HG03066 (cell line): ENCODE measurements at regions not wholly inside any gene's neighbourhood (a gene's known extent, or its start where the extent isn't known, plus 50 kb on each side); places are given as distances from the start of the nearest gene placed in this dataset.
"Not testable (repeated sequence)": the region's sequence is repeated elsewhere in the genome, so short reads cannot be mapped to it uniquely, and the experiment has no call there.

ENCODE experiments used
- ATAC-seq: cut with Tn5 transposase; IDR thresholded peaks from one replicate; pipeline ENCODE4 v1.9.1; 2021; ENCODE audit warnings: low read depth; ENCODE audit not compliant: unreplicated experiment

- no peak for ATAC-seq
These were observed 137.7 kb downstream of the MEX3B start for GRCh38 chr15:81908111-81908510.

GRCh38 chr15:81907521-81907920, 138.3 kb downstream of the MEX3B start:
- no peak for ATAC-seq

GRCh38 chr15:81905889-81906288, 139.9 kb downstream of the MEX3B start:
- no peak for ATAC-seq

- no peak for ATAC-seq
These were observed 144.5 kb downstream of the MEX3B start for GRCh38 chr15:81901319-81901718.

GRCh38 chr15:81899730-81900129, 146.1 kb downstream of the MEX3B start:
- no peak for ATAC-seq

- ATAC-seq, result no peak
These were observed 146.8 kb downstream of the MEX3B start for GRCh38 chr15:81899024-81899423.

- no peak for ATAC-seq
These were observed 148.7 kb downstream of the MEX3B start for GRCh38 chr15:81897057-81897677.

GRCh38 chr15:81896356-81896755, 149.5 kb downstream of the MEX3B start:
- ATAC-seq, result no peak

- ATAC-seq, result no peak
These were observed 150.1 kb downstream of the MEX3B start for GRCh38 chr15:81895723-81896122.

GRCh38 chr15:81894061-81894460, 151.8 kb downstream of the MEX3B start:
- no peak for ATAC-seq

- ATAC-seq, result no peak
These were observed 152.5 kb downstream of the MEX3B start for GRCh38 chr15:81893182-81893835.

GRCh38 chr15:81890496-81890895, 155.3 kb downstream of the MEX3B start:
- ATAC-seq, result no peak

- no peak for ATAC-seq
These were observed 156.3 kb downstream of the MEX3B start for GRCh38 chr15:81889485-81889881.

GRCh38 chr15:81888748-81889484, 156.9 kb downstream of the MEX3B start:
- no peak for ATAC-seq

- ATAC-seq, result no peak
These were observed 157.9 kb downstream of the MEX3B start for GRCh38 chr15:81887912-81888311.

GRCh38 chr15:81887188-81887587, 158.6 kb downstream of the MEX3B start:
- ATAC-seq, result not testable (repeated sequence)

GRCh38 chr15:81886591-81886990, 159.2 kb downstream of the MEX3B start:
- no peak for ATAC-seq

- ATAC-seq, result no peak
These were observed 159.7 kb downstream of the MEX3B start for GRCh38 chr15:81886080-81886479.

GRCh38 chr15:81885135-81885534, 160.7 kb downstream of the MEX3B start:
- ATAC-seq, result no peak

GRCh38 chr15:81882504-81882903, 163.3 kb downstream of the MEX3B start:
- no peak for ATAC-seq

GRCh38 chr15:81880833-81881232, 165.0 kb downstream of the MEX3B start:
- ATAC-seq, result no peak

GRCh38 chr15:81880314-81880713, 165.5 kb downstream of the MEX3B start:
- no peak for ATAC-seq
